ENCODE measurements at regions not wholly inside any gene's neighbourhood (a gene's known extent, or its start where the extent isn't known, plus 50 kb on each side); places are given as distances from the start of the nearest gene placed in this dataset.

DNA sequence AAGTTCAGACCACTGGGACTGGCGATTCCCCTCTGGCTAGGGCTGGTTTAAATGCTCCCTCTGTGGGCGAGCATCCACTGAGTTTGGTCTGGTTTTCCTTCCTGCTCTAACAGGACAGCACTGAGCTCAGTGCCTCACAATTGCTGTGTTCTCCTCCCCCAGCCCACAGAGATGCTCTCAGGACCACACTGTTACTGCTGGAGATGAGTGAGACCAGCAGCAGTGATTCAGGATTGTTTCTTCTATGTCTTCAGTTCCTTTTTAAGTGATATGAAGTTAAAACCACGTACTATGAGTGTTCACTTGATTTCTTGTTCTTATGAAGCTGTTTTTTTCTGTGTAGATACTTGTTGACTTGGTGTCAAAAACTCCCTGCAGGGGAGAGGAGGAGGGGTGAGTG is 180.4 kb upstream of the COL8A1 start:
- no peak for DNase-seq (ENCODE audit: low spot score)
- H3K27ac ChIP-seq, result no peak overlapping the region
- ChIA-PET CTCF (no interaction called here), POLR2A (ENCODE audit: low non-redundant PET) (no interaction called here)
- TF ChIP-seq, protein P1, sequence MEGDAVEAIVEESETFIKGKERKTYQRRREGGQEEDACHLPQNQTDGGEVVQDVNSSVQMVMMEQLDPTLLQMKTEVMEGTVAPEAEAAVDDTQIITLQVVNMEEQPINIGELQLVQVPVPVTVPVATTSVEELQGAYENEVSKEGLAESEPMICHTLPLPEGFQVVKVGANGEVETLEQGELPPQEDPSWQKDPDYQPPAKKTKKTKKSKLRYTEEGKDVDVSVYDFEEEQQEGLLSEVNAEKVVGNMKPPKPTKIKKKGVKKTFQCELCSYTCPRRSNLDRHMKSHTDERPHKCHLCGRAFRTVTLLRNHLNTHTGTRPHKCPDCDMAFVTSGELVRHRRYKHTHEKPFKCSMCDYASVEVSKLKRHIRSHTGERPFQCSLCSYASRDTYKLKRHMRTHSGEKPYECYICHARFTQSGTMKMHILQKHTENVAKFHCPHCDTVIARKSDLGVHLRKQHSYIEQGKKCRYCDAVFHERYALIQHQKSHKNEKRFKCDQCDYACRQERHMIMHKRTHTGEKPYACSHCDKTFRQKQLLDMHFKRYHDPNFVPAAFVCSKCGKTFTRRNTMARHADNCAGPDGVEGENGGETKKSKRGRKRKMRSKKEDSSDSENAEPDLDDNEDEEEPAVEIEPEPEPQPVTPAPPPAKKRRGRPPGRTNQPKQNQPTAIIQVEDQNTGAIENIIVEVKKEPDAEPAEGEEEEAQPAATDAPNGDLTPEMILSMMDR (conservative IDR thresholded peaks at IDR 0.05; ENCODE audit: low read depth), result no peak

DNA sequence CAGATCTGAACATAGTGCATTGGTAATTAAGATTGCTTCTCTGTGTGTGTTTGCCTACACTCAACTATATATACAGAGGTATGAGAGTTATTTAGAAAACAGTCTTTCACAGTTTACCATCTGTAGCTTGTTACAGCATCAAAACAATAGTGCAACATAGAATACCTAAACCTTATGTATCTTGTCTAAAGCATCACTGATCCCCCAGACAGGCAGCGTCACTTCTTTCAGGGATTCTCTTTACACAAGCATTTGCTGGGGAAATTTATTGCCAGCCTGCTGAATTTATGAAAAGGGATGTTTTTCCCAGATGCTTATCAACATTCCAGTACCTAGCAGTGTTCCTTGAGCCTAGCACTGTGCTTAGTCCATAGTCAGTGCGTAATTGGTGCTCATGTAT is 195.8 kb upstream of the COL8A1 start:
- CTCF ChIA-PET, result no interaction called here
- DNase-seq (ENCODE audit: low spot score), result no peak

DNA sequence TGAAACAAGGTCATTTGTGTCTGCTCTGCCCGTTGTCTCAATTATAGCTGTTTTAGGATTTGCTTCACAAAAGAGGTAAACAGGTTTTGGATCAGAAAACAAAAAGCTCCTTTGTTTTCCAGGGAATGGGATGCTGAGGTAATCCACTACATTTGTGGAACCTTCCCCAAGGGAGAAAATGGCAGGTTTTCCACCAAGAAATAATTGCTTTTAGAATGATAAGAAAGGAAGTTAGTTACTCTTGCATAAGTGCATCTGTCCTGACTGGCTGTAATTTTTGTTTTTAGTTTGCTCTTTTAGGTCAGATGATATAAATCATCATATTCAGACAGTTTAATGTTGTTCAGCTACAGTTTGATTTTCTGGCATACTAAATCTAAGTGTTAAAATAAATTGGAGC is 198.5 kb upstream of the COL8A1 start:
- DNase-seq (ENCODE audit: low spot score), result no peak
- CTCF ChIA-PET, result no interaction called here
- POLR2A ChIA-PET (ENCODE audit: low non-redundant PET), result no interaction called here
- TF ChIP-seq, protein P1 (conservative IDR thresholded peaks at IDR 0.05; ENCODE audit: low read depth), result no peak
- H3K27ac ChIP-seq, result no peak overlapping the region

More for the DNA sequence above, 195.8 kb upstream of the COL8A1 start:
- POLR2A ChIA-PET (ENCODE audit: low non-redundant PET), result no interaction called here
- TF ChIP-seq, protein P1 (conservative IDR thresholded peaks at IDR 0.05; ENCODE audit: low read depth), result no peak
- H3K27ac ChIP-seq, result no peak overlapping the region

DNA sequence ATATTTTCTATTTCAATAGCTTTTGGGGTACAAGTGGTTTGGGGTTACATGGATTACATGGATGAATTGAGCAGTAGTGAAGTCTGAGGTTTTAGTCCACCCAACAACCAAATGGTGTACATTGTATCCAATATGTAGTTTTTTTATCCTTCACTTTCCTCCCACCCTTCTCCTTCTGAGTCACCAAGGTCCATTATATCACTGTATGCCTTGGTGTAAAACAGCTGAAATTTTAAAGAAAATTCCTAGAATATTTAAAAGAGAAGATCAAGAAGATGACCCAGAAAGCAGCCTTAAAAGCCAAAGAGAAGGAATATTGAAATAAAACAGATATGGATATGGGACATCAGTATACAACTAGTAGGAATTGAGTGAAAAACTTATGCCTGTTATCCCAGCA is 204.2 kb upstream of the COL8A1 start:
- TF ChIP-seq, protein P1 (conservative IDR thresholded peaks at IDR 0.05; ENCODE audit: low read depth), result no peak
- CTCF ChIA-PET, result interaction anchor here (0.6 kb wide), 1 partner anchor 22 kb away, joined by 3 read pairs; no protein-coding TSS in a partner anchor
- no peak overlapping the region for H3K27ac ChIP-seq
- POLR2A ChIA-PET (ENCODE audit: low non-redundant PET), result no interaction called here
- no peak for DNase-seq (ENCODE audit: low spot score)

DNA sequence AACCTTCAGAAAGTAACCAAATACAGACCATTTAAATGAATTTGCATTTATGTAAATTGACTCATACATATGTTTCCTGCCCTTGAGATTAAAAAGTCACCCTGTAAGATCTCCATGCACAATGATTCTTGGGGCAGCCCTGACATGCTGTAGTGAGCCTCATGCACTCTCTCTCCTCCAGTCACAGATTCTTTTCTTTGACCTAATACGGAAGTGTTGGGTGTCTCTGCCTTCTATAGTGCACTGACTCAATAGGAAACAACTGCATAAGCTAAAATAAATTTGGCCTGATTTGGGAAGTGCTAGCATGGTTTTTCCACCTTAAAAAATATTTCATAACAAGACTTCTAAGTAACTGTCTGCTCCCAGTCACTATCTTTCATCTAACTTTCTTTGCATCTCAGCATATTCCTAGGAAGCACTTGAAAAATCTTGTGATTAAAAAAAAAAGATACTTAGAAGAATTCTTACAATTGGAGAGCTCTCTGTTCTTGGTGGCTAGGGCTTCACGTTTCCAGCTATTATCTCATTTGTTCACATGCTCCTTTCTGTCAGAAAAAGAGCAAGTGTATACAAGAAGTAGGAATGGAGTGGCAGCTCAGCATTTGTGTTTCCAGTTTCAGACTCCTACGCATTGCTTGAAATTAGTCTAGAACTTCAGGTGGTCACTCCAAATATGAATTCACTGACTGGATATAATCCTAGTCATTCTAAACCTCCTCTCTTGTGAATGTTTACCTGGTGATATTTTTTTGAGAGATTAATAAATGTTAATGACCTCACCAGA is 207.9 kb upstream of the COL8A1 start:
- ChIA-PET CTCF (no interaction called here), POLR2A (ENCODE audit: low non-redundant PET) (no interaction called here)
- TF ChIP-seq, protein P1 (conservative IDR thresholded peaks at IDR 0.05; ENCODE audit: low read depth), result no peak
- no peak overlapping the region for H3K27ac ChIP-seq
- no peak for DNase-seq (ENCODE audit: low spot score)

DNA sequence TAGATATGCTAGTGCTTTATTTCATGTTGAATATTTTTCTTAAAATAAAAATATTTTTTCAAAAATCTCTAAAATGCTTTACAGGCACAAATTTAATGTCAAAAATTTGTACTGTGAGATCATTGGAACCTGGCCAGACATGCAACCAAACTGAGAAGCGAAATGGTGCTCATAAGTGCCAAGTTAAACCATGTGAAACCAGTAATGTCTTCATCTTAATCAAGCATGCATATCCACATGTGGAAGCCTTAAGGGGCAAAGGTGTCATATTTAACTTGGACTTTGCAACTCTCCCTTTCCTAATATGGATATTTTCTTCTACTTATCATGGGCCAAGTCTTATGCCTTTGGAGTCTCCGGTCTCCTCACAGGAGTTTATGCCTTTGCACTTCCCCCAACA is 208.9 kb upstream of the COL8A1 start:
- TF ChIP-seq, protein P1 (conservative IDR thresholded peaks at IDR 0.05; ENCODE audit: low read depth), result no peak
- CTCF ChIA-PET, result no interaction called here
- POLR2A ChIA-PET (ENCODE audit: low non-redundant PET), result no interaction called here
- no peak overlapping the region for H3K27ac ChIP-seq
- DNase-seq (ENCODE audit: low spot score), result no peak

Measured in RWPE1 (cell line).